ENCODE measurements at regions not wholly inside any gene's neighbourhood (a gene's known extent, or its start where the extent isn't known, plus 50 kb on each side); places are given as distances from the start of the nearest gene placed in this dataset.

DNA sequence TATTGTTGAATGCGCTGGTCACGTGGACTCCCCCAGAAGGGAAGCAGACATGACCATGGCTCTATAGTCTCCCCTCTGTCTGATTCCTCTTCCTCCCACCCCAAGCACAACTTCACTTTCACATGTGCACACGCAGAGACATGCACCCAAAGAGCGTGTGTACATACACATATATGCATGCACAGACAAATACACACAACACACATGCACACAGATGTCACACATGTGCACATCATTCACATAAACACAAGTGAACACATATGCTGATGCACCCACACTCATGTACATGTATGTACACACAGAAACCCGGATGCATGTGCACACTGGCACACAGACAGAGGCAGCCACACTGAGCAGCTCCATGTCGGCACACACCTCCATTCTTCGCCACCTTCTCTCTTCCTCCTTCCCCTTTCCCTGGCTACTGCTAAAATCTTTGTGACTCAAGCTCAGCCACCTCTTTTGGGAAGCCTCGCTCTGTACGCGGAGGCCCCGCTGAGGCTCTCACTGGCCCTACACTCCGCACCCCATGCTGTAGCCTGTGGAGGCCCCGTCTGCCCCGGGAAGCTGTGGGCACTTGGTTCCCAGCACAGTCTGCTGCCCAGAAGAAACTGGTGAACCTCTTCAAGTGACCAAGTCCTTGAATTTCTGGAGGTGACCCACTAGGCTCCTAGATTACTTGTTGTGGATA is 101.6 kb upstream of the TEX51 start:
- TF ChIP-seq, protein P1, sequence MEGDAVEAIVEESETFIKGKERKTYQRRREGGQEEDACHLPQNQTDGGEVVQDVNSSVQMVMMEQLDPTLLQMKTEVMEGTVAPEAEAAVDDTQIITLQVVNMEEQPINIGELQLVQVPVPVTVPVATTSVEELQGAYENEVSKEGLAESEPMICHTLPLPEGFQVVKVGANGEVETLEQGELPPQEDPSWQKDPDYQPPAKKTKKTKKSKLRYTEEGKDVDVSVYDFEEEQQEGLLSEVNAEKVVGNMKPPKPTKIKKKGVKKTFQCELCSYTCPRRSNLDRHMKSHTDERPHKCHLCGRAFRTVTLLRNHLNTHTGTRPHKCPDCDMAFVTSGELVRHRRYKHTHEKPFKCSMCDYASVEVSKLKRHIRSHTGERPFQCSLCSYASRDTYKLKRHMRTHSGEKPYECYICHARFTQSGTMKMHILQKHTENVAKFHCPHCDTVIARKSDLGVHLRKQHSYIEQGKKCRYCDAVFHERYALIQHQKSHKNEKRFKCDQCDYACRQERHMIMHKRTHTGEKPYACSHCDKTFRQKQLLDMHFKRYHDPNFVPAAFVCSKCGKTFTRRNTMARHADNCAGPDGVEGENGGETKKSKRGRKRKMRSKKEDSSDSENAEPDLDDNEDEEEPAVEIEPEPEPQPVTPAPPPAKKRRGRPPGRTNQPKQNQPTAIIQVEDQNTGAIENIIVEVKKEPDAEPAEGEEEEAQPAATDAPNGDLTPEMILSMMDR (conservative IDR thresholded peaks at IDR 0.05 in 1 of 2, IDR thresholded peaks at IDR 0.05 in 1 of 2; ENCODE audit: low read depth in 1 of 2, low read length in 2 of 2), result no peak
- no peak for TF ChIP-seq EZH2 (IDR thresholded peaks at IDR 0.05; ENCODE audit: low read length, missing control alignments)
